C4-2B (cell line): ENCODE measurements at regions not wholly inside any gene's neighbourhood (a gene's known extent, or its start where the extent isn't known, plus 50 kb on each side); places are given as distances from the start of the nearest gene placed in this dataset.
"Not testable (repeated sequence)": the region's sequence is repeated elsewhere in the genome, so short reads cannot be mapped to it uniquely, and the experiment has no call there.

Experiments used
- H3K27ac ChIP-seq: fragments of 450-650 bp; 2 replicates; pipeline ENCODE4 v1.5.1; 2017
- CTCF ChIP-seq: fragments of 450-650 bp; conservative IDR thresholded peaks from 2 replicates; pipeline ENCODE4 v1.5.1; 2017; ENCODE audit warnings: mild to moderate bottlenecking
- ZFX ChIP-seq: fragments of 450-650 bp; IDR thresholded peaks from 2 replicates; pipeline ENCODE4 v1.6.1; 2017

GRCh38 chrX:45557387-45557786, 356.7 kb upstream of the DIPK2B start:
- TF ChIP-seq ZFX (no peak), CTCF (peak; percentile 37)
- H3K27ac ChIP-seq: no peak overlapping the region

- TF ChIP-seq CTCF (no peak), ZFX (no peak)
Measured at GRCh38 chrX:45554736-45555135, 354.1 kb upstream of the DIPK2B start.

GRCh38 chrX:45553417-45553816, 352.7 kb upstream of the DIPK2B start:
- H3K27ac ChIP-seq: no peak overlapping the region

More at GRCh38 chrX:45554736-45555135, 354.1 kb upstream of the DIPK2B start:
- H3K27ac ChIP-seq: no peak overlapping the region

GRCh38 chrX:45546697-45547096, 346.0 kb upstream of the DIPK2B start:
- not testable (repeated sequence) for H3K27ac ChIP-seq

More at GRCh38 chrX:45553417-45553816, 352.7 kb upstream of the DIPK2B start:
- TF ChIP-seq ZFX (no peak), CTCF (no peak)

- TF ChIP-seq CTCF: no peak
- no peak for TF ChIP-seq ZFX
Measured at GRCh38 chrX:45540181-45540580, 339.5 kb upstream of the DIPK2B start.

GRCh38 chrX:45537936-45538335, 337.3 kb upstream of the DIPK2B start:
- no peak overlapping the region for H3K27ac ChIP-seq
- TF ChIP-seq ZFX (no peak), CTCF (no peak)

More at GRCh38 chrX:45540181-45540580, 339.5 kb upstream of the DIPK2B start:
- no peak overlapping the region for H3K27ac ChIP-seq

GRCh38 chrX:45527834-45528233, 327.2 kb upstream of the DIPK2B start:
- no peak for TF ChIP-seq ZFX
- no peak for TF ChIP-seq CTCF
- no peak overlapping the region for H3K27ac ChIP-seq

GRCh38 chrX:45524805-45525204, 324.1 kb upstream of the DIPK2B start:
- TF ChIP-seq CTCF: no peak
- TF ChIP-seq ZFX: no peak
- no peak overlapping the region for H3K27ac ChIP-seq
